ENCODE measurements at regions not wholly inside any gene's neighbourhood (a gene's known extent, or its start where the extent isn't known, plus 50 kb on each side); places are given as distances from the start of the nearest gene placed in this dataset.

DNA sequence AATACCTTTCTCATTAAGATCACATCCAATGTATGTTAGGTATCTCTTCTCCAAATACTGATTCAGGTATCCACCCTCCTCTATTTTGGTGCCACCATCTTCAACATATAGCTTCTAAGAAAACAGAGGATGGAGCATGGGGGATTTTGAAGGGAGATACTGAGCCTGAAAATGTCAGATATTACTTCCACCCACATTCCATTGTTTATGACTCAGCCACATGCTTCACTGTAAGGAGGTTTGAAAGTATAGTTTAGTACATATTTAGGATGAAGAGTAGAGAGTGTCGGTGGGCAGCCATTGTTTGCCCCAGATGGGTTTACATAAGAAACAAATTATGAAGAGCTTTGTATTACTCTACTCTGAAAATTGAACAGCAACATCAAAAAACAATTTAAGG, 286.7 kb downstream of the TFAP2B start:
- TF ChIP-seq, protein P1, sequence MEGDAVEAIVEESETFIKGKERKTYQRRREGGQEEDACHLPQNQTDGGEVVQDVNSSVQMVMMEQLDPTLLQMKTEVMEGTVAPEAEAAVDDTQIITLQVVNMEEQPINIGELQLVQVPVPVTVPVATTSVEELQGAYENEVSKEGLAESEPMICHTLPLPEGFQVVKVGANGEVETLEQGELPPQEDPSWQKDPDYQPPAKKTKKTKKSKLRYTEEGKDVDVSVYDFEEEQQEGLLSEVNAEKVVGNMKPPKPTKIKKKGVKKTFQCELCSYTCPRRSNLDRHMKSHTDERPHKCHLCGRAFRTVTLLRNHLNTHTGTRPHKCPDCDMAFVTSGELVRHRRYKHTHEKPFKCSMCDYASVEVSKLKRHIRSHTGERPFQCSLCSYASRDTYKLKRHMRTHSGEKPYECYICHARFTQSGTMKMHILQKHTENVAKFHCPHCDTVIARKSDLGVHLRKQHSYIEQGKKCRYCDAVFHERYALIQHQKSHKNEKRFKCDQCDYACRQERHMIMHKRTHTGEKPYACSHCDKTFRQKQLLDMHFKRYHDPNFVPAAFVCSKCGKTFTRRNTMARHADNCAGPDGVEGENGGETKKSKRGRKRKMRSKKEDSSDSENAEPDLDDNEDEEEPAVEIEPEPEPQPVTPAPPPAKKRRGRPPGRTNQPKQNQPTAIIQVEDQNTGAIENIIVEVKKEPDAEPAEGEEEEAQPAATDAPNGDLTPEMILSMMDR (IDR thresholded peaks at IDR 0.05), result no peak
- no peak for TF ChIP-seq POLR2AphosphoS5 (IDR thresholded peaks at IDR 0.05)
- TF ChIP-seq POLR2A (IDR thresholded peaks at IDR 0.05), result no peak

All from prostate gland (tissue), 2 donors.